ENCODE measurements at regions not wholly inside any gene's neighbourhood (a gene's known extent, or its start where the extent isn't known, plus 50 kb on each side); places are given as distances from the start of the nearest gene placed in this dataset.

GRCh38 chr6:77150736-77151135 lies 312.6 kb downstream of the HTR1B start:
- no peak for TF ChIP-seq CTCF (IDR thresholded peaks at IDR 0.05)
- TF ChIP-seq POLR2A (IDR thresholded peaks at IDR 0.05), result no peak

Measured in Peyer's patch (tissue), 4 donors.